PFSK-1 (cell line): ENCODE measurements at regions not wholly inside any gene's neighbourhood (a gene's known extent, or its start where the extent isn't known, plus 50 kb on each side); places are given as distances from the start of the nearest gene placed in this dataset.

ENCODE experiments used
- FOXP2 ChIP-seq: optimal IDR thresholded peaks from 2 replicates; pipeline ENCODE3; 2011; ENCODE audit warnings: borderline replicate concordance, control low read depth, inconsistent platforms; ENCODE audit not compliant: insufficient read depth; ENCODE audit errors: extremely low read length, extremely low read depth
- POLR2AphosphoS5 ChIP-seq: IDR thresholded peaks from 2 replicates; pipeline ENCODE4 v1.6.1; 2012; ENCODE audit warnings: low read depth, mild to moderate bottlenecking, control low read depth, low read length, moderate library complexity
- REST ChIP-seq, 2 experiments: IDR thresholded peaks; 2 replicates each; pipeline versions ENCODE4 v1.6.1 to v1.8.0; 2011 to 2012; ENCODE audit warnings: low read depth in 2 of 2, low read length in 2 of 2, control low read depth in 1 of 2, inconsistent platforms in 1 of 2, mild to moderate bottlenecking in 1 of 2, moderate library complexity in 1 of 2; ENCODE audit not compliant: insufficient read depth in 1 of 2
- SIN3A ChIP-seq: IDR thresholded peaks from 2 replicates; pipeline ENCODE4 v1.6.1; 2012; ENCODE audit warnings: mild to moderate bottlenecking, low read length, moderate library complexity, borderline replicate concordance; ENCODE audit not compliant: insufficient read depth
- TAF1 ChIP-seq: IDR thresholded peaks from 2 replicates; pipeline ENCODE4 v1.6.1; 2012; ENCODE audit warnings: low read length, control low read depth, borderline replicate concordance; ENCODE audit not compliant: insufficient read depth

- TF ChIP-seq SIN3A, result no peak
- TF ChIP-seq REST (IDR thresholded peaks at IDR 0.05; ENCODE audit: insufficient read depth in 1 of 2, low read depth in 2 of 2, low read length in 2 of 2), result no peak
- TF ChIP-seq TAF1, result no peak
- no peak for TF ChIP-seq POLR2AphosphoS5
- TF ChIP-seq FOXP2, result no peak
These were observed 122.4 kb upstream of the LINC00305 start for GRCh38 chr18:64271246-64271645.

GRCh38 chr18:64270608-64271007 is 121.7 kb upstream of the LINC00305 start:
- TF ChIP-seq POLR2AphosphoS5, result no peak
- no peak for TF ChIP-seq TAF1
- TF ChIP-seq REST (IDR thresholded peaks at IDR 0.05; ENCODE audit: insufficient read depth in 1 of 2, low read depth in 2 of 2, low read length in 2 of 2), result no peak
- no peak for TF ChIP-seq SIN3A
- no peak for TF ChIP-seq FOXP2

GRCh38 chr18:64270121-64270520 is 121.2 kb upstream of the LINC00305 start:
- TF ChIP-seq POLR2AphosphoS5 (no peak), REST (IDR thresholded peaks at IDR 0.05; ENCODE audit: insufficient read depth in 1 of 2, low read depth in 2 of 2, low read length in 2 of 2) (no peak), FOXP2 (no peak), TAF1 (no peak), SIN3A (no peak)

GRCh38 chr18:64264171-64264570 is 115.3 kb upstream of the LINC00305 start:
- TF ChIP-seq SIN3A (no peak), REST (IDR thresholded peaks at IDR 0.05; ENCODE audit: insufficient read depth in 1 of 2, low read depth in 2 of 2, low read length in 2 of 2) (no peak), FOXP2 (no peak), POLR2AphosphoS5 (no peak), TAF1 (no peak)

- TF ChIP-seq SIN3A (no peak), REST (IDR thresholded peaks at IDR 0.05; ENCODE audit: insufficient read depth in 1 of 2, low read depth in 2 of 2, low read length in 2 of 2) (no peak), FOXP2 (no peak), POLR2AphosphoS5 (no peak), TAF1 (no peak)
These were observed 111.9 kb upstream of the LINC00305 start for GRCh38 chr18:64260810-64261209.
